ENCODE measurements at regions not wholly inside any gene's neighbourhood (a gene's known extent, or its start where the extent isn't known, plus 50 kb on each side); places are given as distances from the start of the nearest gene placed in this dataset.

GRCh38 chr2:235157746-235158482 lies 206.1 kb downstream of the SH3BP4 start:
- TF ChIP-seq CTCF (IDR thresholded peaks at IDR 0.05 in 8 of 11, conservative IDR thresholded peaks at IDR 0.05 in 3 of 11) (no peak), POLR2A (IDR thresholded peaks at IDR 0.05) (no peak), POLR2AphosphoS5 (IDR thresholded peaks at IDR 0.05) (no peak)

Data from spleen (tissue), 7 donors.